ENCODE measurements at regions not wholly inside any gene's neighbourhood (a gene's known extent, or its start where the extent isn't known, plus 50 kb on each side); places are given as distances from the start of the nearest gene placed in this dataset.
"Not testable (repeated sequence)": the region's sequence is repeated elsewhere in the genome, so short reads cannot be mapped to it uniquely, and the experiment has no call there.

DNA sequence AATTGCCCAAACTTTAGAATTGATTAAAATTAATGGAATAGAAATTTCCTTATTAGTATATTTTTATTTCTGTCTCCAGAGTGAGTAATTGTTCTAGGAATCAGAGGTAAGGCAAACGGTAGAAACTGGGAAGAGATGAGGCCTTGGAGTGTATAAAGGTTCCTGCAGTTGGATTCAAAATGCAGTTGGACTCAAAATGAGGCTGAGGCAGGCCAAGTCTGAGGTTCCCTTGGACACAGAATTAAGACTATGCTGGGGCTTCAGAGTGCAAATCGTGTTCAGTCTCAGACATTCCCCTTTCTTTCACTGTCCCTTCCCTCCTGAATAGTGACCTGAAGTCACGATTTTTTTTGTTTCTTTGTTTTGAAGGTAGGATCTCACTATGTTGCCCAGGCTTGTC is 746.9 kb upstream of the NRXN1 start:
- H3K27me3 ChIP-seq (ENCODE audit: low read depth) = no peaks in the 10 kb centered on the region
- intact Hi-C loops (cut with DNase I) = no loop called here
- DNase-seq (no peak), ATAC-seq (no peak)
- no peaks in the 10 kb centered on the region for H3K36me3 ChIP-seq
- no peak overlapping the region for H3K4me3 ChIP-seq
- no peaks in the 10 kb centered on the region for H3K9me3 ChIP-seq
- TF ChIP-seq CTCF (IDR thresholded peaks at IDR 0.05) = no peak
- H3K27ac ChIP-seq = no peak overlapping the region
- no peaks in the 10 kb centered on the region for H3K4me1 ChIP-seq

DNA sequence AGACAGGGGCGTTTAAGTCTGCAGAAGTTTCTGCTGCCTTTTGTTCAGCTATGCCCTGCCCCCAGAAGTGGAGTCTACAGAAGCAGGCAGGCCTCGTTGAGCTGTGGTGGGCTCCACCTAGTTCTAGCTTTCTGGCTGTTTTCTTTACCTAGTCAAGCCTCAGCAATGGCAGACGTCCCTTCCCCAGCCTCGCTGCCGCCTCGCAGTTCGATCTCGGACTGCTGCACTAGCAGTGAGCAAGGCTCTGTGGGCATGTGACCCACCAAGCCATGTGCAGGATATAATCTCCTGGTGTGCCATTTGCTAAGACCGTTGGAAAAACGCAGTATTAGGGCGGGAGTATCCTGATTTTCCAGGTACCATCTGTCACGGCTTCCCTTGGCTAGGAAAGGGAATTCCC is 742.7 kb upstream of the NRXN1 start:
- intact Hi-C loops (cut with DNase I); H3K4me3 ChIP-seq; H3K9me3 ChIP-seq; ATAC-seq; H3K36me3 ChIP-seq; H3K27me3 ChIP-seq (ENCODE audit: low read depth); DNase-seq; H3K27ac ChIP-seq; H3K4me1 ChIP-seq: not testable (repeated sequence)

DNA sequence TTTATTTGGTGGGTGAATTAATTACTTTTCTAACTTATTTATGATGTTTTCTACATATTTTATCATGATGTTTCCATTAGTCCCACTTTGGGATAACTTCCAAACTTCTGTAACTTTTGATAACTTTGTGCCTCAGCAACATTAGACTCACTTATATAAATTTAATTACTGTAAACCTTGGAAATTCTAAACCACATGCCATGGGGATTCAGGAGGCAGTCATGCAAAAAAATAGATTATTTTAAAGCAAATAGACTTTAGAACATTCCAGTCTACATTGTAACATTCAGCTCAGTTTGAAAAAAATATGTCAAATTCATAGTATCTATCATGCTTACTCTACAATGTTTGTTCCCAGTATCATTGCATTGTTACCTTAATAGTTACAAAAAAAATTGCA is 728.5 kb upstream of the NRXN1 start:
- intact Hi-C loops (cut with DNase I) = no loop called here
- H3K36me3 ChIP-seq = no peaks in the 10 kb centered on the region
- no peak overlapping the region for H3K4me3 ChIP-seq
- no peaks in the 10 kb centered on the region for H3K27me3 ChIP-seq (ENCODE audit: low read depth)
- no peaks in the 10 kb centered on the region for H3K4me1 ChIP-seq
- DNase-seq (no peak), ATAC-seq (no peak)
- no peak for TF ChIP-seq CTCF (IDR thresholded peaks at IDR 0.05)
- H3K27ac ChIP-seq = no peak overlapping the region
- no peaks in the 10 kb centered on the region for H3K9me3 ChIP-seq

- no peak for TF ChIP-seq CTCF (IDR thresholded peaks at IDR 0.05)
- Histone ChIP-seq H3K27ac (no peak overlapping the region), H3K4me3 (no peak overlapping the region), H3K36me3 (no peaks in the 10 kb centered on the region), H3K9me3 (no peaks in the 10 kb centered on the region), H3K4me1 (no peaks in the 10 kb centered on the region), H3K27me3 (ENCODE audit: low read depth) (no peaks in the 10 kb centered on the region)
- DNase-seq (no peak), ATAC-seq (no peak)
- intact Hi-C loops (cut with DNase I) = no loop called here
Observed at GRCh38 chr2:51758081-51758480, 726.1 kb upstream of the NRXN1 start.

GRCh38 chr2:51734115-51734514 is 702.2 kb upstream of the NRXN1 start:
- no peak for TF ChIP-seq CTCF (IDR thresholded peaks at IDR 0.05)

GRCh38 chr2:51723691-51724090 is 691.8 kb upstream of the NRXN1 start:
- DNase-seq = no peak
- no peak for TF ChIP-seq CTCF (IDR thresholded peaks at IDR 0.05)
- H3K4me3 ChIP-seq = no peak overlapping the region
- H3K4me1 ChIP-seq = no peaks in the 10 kb centered on the region
- no peaks in the 10 kb centered on the region for H3K36me3 ChIP-seq
- H3K9me3 ChIP-seq = no peaks in the 10 kb centered on the region
- H3K27me3 ChIP-seq (ENCODE audit: low read depth) = no peaks in the 10 kb centered on the region
- H3K27ac ChIP-seq = no peak overlapping the region
- intact Hi-C loops (cut with DNase I) = no loop called here
- ATAC-seq = no peak

More at GRCh38 chr2:51734115-51734514, 702.2 kb upstream of the NRXN1 start:
- Histone ChIP-seq H3K9me3 (no peaks in the 10 kb centered on the region), H3K27me3 (ENCODE audit: low read depth) (no peaks in the 10 kb centered on the region), H3K27ac (no peak overlapping the region), H3K4me3 (no peak overlapping the region), H3K36me3 (no peaks in the 10 kb centered on the region), H3K4me1 (no peaks in the 10 kb centered on the region)
- DNase-seq (no peak), ATAC-seq (no peak)
- intact Hi-C loops (cut with DNase I) = no loop called here
